Gastroesophageal sphincter (tissue), 3 donors: ENCODE measurements at regions not wholly inside any gene's neighbourhood (a gene's known extent, or its start where the extent isn't known, plus 50 kb on each side); places are given as distances from the start of the nearest gene placed in this dataset.

ENCODE experiments used
- EP300 ChIP-seq: sonication (generic); formaldehyde crosslinking; IDR thresholded peaks from one replicate; pipeline ENCODE4 v1.6.1; 2017; ENCODE audit warnings: antibody characterized with exemption, mild to moderate bottlenecking
- TF ChIP-seq, protein P1 (sequence below), 4 experiments: fragments of 200-600 bp in 2 of 4; fragments of 450-650 bp in 2 of 4; sonication (generic) in 1 of 4; IDR thresholded peaks; one replicate each; pipeline ENCODE4 v1.5.1; 2017 to 2019; ENCODE audit warnings: antibody characterized with exemption in 4 of 4, mild to moderate bottlenecking in 2 of 4, moderate library complexity in 2 of 4

- TF ChIP-seq, protein P1, sequence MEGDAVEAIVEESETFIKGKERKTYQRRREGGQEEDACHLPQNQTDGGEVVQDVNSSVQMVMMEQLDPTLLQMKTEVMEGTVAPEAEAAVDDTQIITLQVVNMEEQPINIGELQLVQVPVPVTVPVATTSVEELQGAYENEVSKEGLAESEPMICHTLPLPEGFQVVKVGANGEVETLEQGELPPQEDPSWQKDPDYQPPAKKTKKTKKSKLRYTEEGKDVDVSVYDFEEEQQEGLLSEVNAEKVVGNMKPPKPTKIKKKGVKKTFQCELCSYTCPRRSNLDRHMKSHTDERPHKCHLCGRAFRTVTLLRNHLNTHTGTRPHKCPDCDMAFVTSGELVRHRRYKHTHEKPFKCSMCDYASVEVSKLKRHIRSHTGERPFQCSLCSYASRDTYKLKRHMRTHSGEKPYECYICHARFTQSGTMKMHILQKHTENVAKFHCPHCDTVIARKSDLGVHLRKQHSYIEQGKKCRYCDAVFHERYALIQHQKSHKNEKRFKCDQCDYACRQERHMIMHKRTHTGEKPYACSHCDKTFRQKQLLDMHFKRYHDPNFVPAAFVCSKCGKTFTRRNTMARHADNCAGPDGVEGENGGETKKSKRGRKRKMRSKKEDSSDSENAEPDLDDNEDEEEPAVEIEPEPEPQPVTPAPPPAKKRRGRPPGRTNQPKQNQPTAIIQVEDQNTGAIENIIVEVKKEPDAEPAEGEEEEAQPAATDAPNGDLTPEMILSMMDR (IDR thresholded peaks at IDR 0.05), result no peak
- no peak for TF ChIP-seq EP300
Measured at GRCh38 chr5:145543968-145544367, 291.2 kb downstream of the PRELID2 start.
